GM19455 (cell line): ENCODE measurements at regions not wholly inside any gene's neighbourhood (a gene's known extent, or its start where the extent isn't known, plus 50 kb on each side); places are given as distances from the start of the nearest gene placed in this dataset.
"Not testable (repeated sequence)": the region's sequence is repeated elsewhere in the genome, so short reads cannot be mapped to it uniquely, and the experiment has no call there.

Experiments
- ATAC-seq: cut with Tn5 transposase; IDR thresholded peaks from one replicate; pipeline ENCODE4 v1.9.1; 2021; ENCODE audit not compliant: unreplicated experiment

- no peak for ATAC-seq
Measured at GRCh38 chr1:115536279-115536816, 105.4 kb upstream of the VANGL1 start.

GRCh38 chr1:115534106-115534505 is 107.7 kb upstream of the VANGL1 start:
- no peak for ATAC-seq

GRCh38 chr1:115531631-115532264 is 110.0 kb upstream of the VANGL1 start:
- no peak for ATAC-seq

- ATAC-seq = no peak
Measured at GRCh38 chr1:115530407-115530806, 111.4 kb upstream of the VANGL1 start.

GRCh38 chr1:115529216-115529897 is 112.4 kb upstream of the VANGL1 start:
- ATAC-seq = no peak

- ATAC-seq = not testable (repeated sequence)
Measured at GRCh38 chr1:115528336-115528735, 113.4 kb upstream of the VANGL1 start.

GRCh38 chr1:115527746-115528145 is 114.0 kb upstream of the VANGL1 start:
- no peak for ATAC-seq

- ATAC-seq = no peak
Measured at GRCh38 chr1:115526900-115527299, 114.9 kb upstream of the VANGL1 start.

- ATAC-seq = no peak
Measured at GRCh38 chr1:115524236-115524635, 117.5 kb upstream of the VANGL1 start.

- no peak for ATAC-seq
Measured at GRCh38 chr1:115522386-115522785, 119.4 kb upstream of the VANGL1 start.

- no peak for ATAC-seq
Measured at GRCh38 chr1:115515270-115515669, 126.5 kb upstream of the VANGL1 start.

- ATAC-seq = not testable (repeated sequence)
Measured at GRCh38 chr1:115510226-115510625, 131.5 kb upstream of the VANGL1 start.

- no peak for ATAC-seq
Measured at GRCh38 chr1:115507901-115508300, 133.9 kb upstream of the VANGL1 start.

- ATAC-seq = no peak
Measured at GRCh38 chr1:115506924-115507589, 134.7 kb upstream of the VANGL1 start.

GRCh38 chr1:115506518-115506917 is 135.3 kb upstream of the VANGL1 start:
- no peak for ATAC-seq

GRCh38 chr1:115505148-115505571 is 136.6 kb upstream of the VANGL1 start:
- ATAC-seq = no peak

- ATAC-seq = not testable (repeated sequence)
Measured at GRCh38 chr1:115502183-115502582, 139.6 kb upstream of the VANGL1 start.

- no peak for ATAC-seq
Measured at GRCh38 chr1:115501476-115501875, 140.3 kb upstream of the VANGL1 start.

- ATAC-seq = no peak
Measured at GRCh38 chr1:115499253-115499652, 142.5 kb upstream of the VANGL1 start.

- no peak for ATAC-seq
Measured at GRCh38 chr1:115496904-115497527, 144.8 kb upstream of the VANGL1 start.

GRCh38 chr1:115495625-115496024 is 146.1 kb upstream of the VANGL1 start:
- ATAC-seq = no peak
